HepG2 (cell line): ENCODE measurements at regions not wholly inside any gene's neighbourhood (a gene's known extent, or its start where the extent isn't known, plus 50 kb on each side); places are given as distances from the start of the nearest gene placed in this dataset.

ENCODE experiments used
- ATAC-seq: fragments of 200-7000 bp; cut with Tn5 transposase; 3 replicates; pipeline ENCODE4 v1.9.1; 2020; ENCODE audit warnings: mild to moderate bottlenecking, moderate library complexity
- BruUV-seq: library from RNA; stranded (reverse); fragments of 400-500 nt; replicated peaks from 2 replicates; lab custom pipeline; 2021; lab: Mats Ljungman, UMichigan
- CTCF ChIA-PET: fragments of 300-600 bp; formaldehyde crosslinking; extraction: SDS; loops from one replicate; lab custom pipeline; 2021; ENCODE audit warnings: low total read pairs, inconsistent platforms, low intra/inter-chr PET ratio; lab: Yijun Ruan, JAX
- POLR2A ChIA-PET: fragments of 350-600 bp; sonication (Branson Sonifier 250); formaldehyde crosslinking; loops from one replicate; lab custom pipeline; 2020; ENCODE audit warnings: antibody characterized with exemption, inconsistent platforms; lab: Yijun Ruan, JAX
- DNase-seq: peaks from one replicate; pipeline ENCODE4 v3.0.0-alpha.2; 2015; ENCODE audit warnings: low spot score
- FAIRE-seq: peaks from 3 replicates; lab custom pipeline; 2011; peaks lifted over from hg19 to GRCh38; lab: Jason Lieb, UNC
- H2AFZ ChIP-seq: one replicate; pipeline ENCODE4 v1.6.1; 2011; ENCODE audit warnings: low read length, inconsistent platforms
- H3K27ac ChIP-seq: fragments of 300-600 bp; 3 replicates; pipeline ENCODE4 v1.8.0; 2011; ENCODE audit warnings: mixed run types, mild to moderate bottlenecking, mixed read lengths, low read length, inconsistent platforms; ENCODE audit not compliant: insufficient read depth; ENCODE audit errors: extremely low read length
- H3K27me3 ChIP-seq, 2 experiments: fragments of 200-600 bp in 1 of 2; 2 replicates in 1 of 2; 3 replicates in 1 of 2; pipeline versions ENCODE4 v1.6.0 to v1.8.0; 2011; ENCODE audit warnings: low read length in 2 of 2, mild to moderate bottlenecking in 2 of 2, moderate library complexity in 2 of 2, inconsistent platforms in 1 of 2; ENCODE audit not compliant: insufficient read depth in 2 of 2, control insufficient read depth in 1 of 2
- H3K36me3 ChIP-seq, 2 experiments: fragments of 200-600 bp in 1 of 2; replicated peaks in 1 of 2; 2 replicates in 1 of 2; 3 replicates in 1 of 2; pipeline versions ENCODE4 v1.5.1 to v1.8.0; 2011; ENCODE audit warnings: low read length in 2 of 2, inconsistent platforms in 1 of 2; ENCODE audit not compliant: insufficient read depth in 2 of 2, control insufficient read depth in 1 of 2
- H3K4me1 ChIP-seq: 2 replicates; pipeline ENCODE4 v1.5.1; 2012; ENCODE audit warnings: low read length, inconsistent platforms; ENCODE audit not compliant: insufficient read depth
- H3K4me2 ChIP-seq: 2 replicates; pipeline ENCODE4 v1.6.0; 2011; ENCODE audit warnings: low read depth, low read length, inconsistent platforms
- H3K4me3 ChIP-seq, 3 experiments: fragments of 200-600 bp in 1 of 3; sonication (generic), shearing (Covaris generic) in 1 of 3; replicated peaks in 1 of 3; 2 replicates each; pipeline ENCODE4 v1.5.1; 2011 to 2016; ENCODE audit warnings: low read length in 3 of 3, inconsistent platforms in 2 of 3, low read depth in 2 of 3, mild to moderate bottlenecking in 2 of 3, control low read depth in 1 of 3, mixed read lengths in 1 of 3; ENCODE audit not compliant: insufficient read depth in 1 of 3
- H3K79me2 ChIP-seq: one replicate; pipeline ENCODE4 v1.6.1; 2011; ENCODE audit warnings: low read length, inconsistent platforms; ENCODE audit not compliant: insufficient read depth
- H3K9ac ChIP-seq: 2 replicates; pipeline ENCODE4 v1.6.0; 2011; ENCODE audit warnings: mild to moderate bottlenecking, low read depth, low read length, inconsistent platforms; ENCODE audit not compliant: insufficient read depth
- H3K9me3 ChIP-seq: 2 replicates; pipeline ENCODE4 v1.5.1; 2012; ENCODE audit warnings: mild to moderate bottlenecking, low read length
- H4K20me1 ChIP-seq: 2 replicates; pipeline ENCODE4 v1.6.0; 2011; ENCODE audit warnings: inconsistent platforms, mild to moderate bottlenecking, low read length, moderate library complexity; ENCODE audit not compliant: insufficient read depth
- MEIS1 ChIP-seq: sonication (generic); formaldehyde crosslinking; IDR thresholded peaks from 2 replicates; pipeline ENCODE4 v1.9.0; 2021; ENCODE audit warnings: mild to moderate bottlenecking, missing genetic modification reagents, moderate library complexity, borderline replicate concordance
- WGBS: methylation state at CpG from one replicate; pipeline ENCODE4 v1.1.6; 2017; ENCODE audit warnings: low lambda C conversion rate; 5-methylcytosine and 5-hydroxymethylcytosine counted together
- in situ Hi-C: cut with HindIII; loops from 2 replicates; pipeline ENCODE4 v1.10.0; 2017; ENCODE audit warnings: low pct_unique_long_range_greater_than_20kb; ENCODE audit not compliant: extremely low pct_ligation_motif_present
- intact Hi-C: fragments of 100-400 bp; cut with micrococcal nuclease; formaldehyde crosslinking; loops from one replicate; pipeline ENCODE4 v1.10.0; 2022; ENCODE audit not compliant: unreplicated experiment
- TF ChIP-seq, protein P1 (sequence below): sonication (generic); formaldehyde crosslinking; IDR thresholded peaks from 2 replicates; pipeline ENCODE4 v1.4.0; 2020; ENCODE audit warnings: missing genetic modification reagents
- TF ChIP-seq, protein P2 (sequence below): sonication (generic); formaldehyde crosslinking; IDR thresholded peaks from 2 replicates; pipeline ENCODE4 v1.4.0; 2020; ENCODE audit warnings: mild to moderate bottlenecking, missing genetic modification reagents, borderline replicate concordance
- TF ChIP-seq, protein P3 (sequence below): sonication (generic); formaldehyde crosslinking; IDR thresholded peaks from 2 replicates; pipeline ENCODE4 v1.4.0; 2020; ENCODE audit warnings: mild to moderate bottlenecking, missing genetic modification reagents

DNA sequence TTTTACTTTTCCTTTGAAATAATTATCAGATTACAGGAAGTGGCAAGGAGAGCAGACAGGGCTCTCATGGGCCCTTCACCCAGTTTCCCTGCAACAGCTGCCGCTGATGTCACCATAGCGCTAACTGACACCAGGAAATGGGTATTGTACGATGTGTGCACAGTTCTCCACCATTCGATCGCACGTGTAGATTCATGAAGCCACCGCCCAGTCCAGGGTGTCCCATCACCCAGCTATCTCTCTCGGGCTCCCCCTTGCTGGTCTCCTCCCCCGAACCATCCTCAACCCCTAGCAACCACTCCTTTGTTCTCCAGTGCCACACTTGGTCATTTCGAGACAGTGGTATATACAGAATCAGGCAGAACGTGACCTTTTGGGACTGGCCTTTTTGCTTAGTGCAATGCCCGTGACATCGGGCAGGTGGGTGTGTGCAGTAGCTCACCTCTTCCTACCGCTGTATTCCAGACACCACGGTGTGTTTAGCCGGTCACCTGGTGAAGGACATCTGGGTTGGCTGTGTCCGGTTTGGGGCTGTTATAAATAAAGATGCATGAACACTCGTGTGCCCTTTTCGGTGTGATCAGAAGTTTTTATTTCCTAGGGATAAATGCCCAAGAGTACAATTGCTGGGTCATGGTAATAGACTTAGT, 118.4 kb downstream of the CRYAA start:
- POLR2A ChIA-PET, result interaction anchor here (1.0 to 2.1 kb wide), 5 partner anchors 13 to 76 kb away, joined by 3 to 27 read pairs (median 5); no protein-coding TSS in a partner anchor

More for the DNA sequence above, 118.4 kb downstream of the CRYAA start:
- WGBS, result 88% methylated on average over 19 of the region's 19 CpGs
- CTCF ChIA-PET, result no interaction called here
- TF ChIP-seq, protein P1, sequence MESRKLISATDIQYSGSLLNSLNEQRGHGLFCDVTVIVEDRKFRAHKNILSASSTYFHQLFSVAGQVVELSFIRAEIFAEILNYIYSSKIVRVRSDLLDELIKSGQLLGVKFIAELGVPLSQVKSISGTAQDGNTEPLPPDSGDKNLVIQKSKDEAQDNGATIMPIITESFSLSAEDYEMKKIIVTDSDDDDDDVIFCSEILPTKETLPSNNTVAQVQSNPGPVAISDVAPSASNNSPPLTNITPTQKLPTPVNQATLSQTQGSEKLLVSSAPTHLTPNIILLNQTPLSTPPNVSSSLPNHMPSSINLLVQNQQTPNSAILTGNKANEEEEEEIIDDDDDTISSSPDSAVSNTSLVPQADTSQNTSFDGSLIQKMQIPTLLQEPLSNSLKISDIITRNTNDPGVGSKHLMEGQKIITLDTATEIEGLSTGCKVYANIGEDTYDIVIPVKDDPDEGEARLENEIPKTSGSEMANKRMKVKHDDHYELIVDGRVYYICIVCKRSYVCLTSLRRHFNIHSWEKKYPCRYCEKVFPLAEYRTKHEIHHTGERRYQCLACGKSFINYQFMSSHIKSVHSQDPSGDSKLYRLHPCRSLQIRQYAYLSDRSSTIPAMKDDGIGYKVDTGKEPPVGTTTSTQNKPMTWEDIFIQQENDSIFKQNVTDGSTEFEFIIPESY, result peak; percentile 85; the same call in 1 of the 2 replicates
- TF ChIP-seq, protein P2, sequence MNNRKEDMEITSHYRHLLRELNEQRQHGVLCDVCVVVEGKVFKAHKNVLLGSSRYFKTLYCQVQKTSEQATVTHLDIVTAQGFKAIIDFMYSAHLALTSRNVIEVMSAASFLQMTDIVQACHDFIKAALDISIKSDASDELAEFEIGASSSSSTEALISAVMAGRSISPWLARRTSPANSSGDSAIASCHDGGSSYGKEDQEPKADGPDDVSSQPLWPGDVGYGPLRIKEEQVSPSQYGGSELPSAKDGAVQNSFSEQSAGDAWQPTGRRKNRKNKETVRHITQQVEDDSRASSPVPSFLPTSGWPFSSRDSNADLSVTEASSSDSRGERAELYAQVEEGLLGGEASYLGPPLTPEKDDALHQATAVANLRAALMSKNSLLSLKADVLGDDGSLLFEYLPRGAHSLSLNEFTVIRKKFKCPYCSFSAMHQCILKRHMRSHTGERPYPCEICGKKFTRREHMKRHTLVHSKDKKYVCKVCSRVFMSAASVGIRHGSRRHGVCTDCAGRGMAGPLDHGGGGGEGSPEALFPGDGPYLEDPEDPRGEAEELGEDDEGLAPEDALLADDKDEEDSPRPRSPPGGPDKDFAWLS (CRISPR knock-in tag), result no peak
- TF ChIP-seq MEIS1 (CRISPR knock-in tag), result no peak
- TF ChIP-seq, protein P3, sequence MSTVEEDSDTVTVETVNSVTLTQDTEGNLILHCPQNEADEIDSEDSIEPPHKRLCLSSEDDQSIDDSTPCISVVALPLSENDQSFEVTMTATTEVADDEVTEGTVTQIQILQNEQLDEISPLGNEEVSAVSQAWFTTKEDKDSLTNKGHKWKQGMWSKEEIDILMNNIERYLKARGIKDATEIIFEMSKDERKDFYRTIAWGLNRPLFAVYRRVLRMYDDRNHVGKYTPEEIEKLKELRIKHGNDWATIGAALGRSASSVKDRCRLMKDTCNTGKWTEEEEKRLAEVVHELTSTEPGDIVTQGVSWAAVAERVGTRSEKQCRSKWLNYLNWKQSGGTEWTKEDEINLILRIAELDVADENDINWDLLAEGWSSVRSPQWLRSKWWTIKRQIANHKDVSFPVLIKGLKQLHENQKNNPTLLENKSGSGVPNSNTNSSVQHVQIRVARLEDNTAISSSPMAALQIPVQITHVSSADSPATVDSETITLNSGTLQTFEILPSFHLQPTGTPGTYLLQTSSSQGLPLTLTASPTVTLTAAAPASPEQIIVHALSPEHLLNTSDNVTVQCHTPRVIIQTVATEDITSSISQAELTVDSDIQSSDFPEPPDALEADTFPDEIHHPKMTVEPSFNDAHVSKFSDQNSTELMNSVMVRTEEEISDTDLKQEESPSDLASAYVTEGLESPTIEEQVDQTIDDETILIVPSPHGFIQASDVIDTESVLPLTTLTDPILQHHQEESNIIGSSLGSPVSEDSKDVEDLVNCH (CRISPR knock-in tag), result no peak
- no peak overlapping the region for H3K9ac ChIP-seq
- FAIRE-seq, result no peak
- no peak for ATAC-seq
- H3K79me2 ChIP-seq, result no peaks in the 10 kb centered on the region
- no peak for DNase-seq
- H3K27ac ChIP-seq, result no peak overlapping the region
- H3K9me3 ChIP-seq, result no peaks in the 10 kb centered on the region
- H3K27me3 ChIP-seq, result no peaks in the 10 kb centered on the region
- no TSS peak for BruUV-seq
- intact Hi-C loops, result loop anchor here (5.0 kb wide), 1 partner anchor 55 kb away; no protein-coding TSS in a partner anchor
- peak overlapping the region; percentile 79; the same call in 1 of the 2 replicates for H3K4me2 ChIP-seq
- no peaks in the 10 kb centered on the region for H4K20me1 ChIP-seq
- H2AFZ ChIP-seq, result no peak overlapping the region
- no peak overlapping the region for H3K4me3 ChIP-seq
- in situ Hi-C loops, result loop anchor here (5.0 kb wide), 1 partner anchor 45 kb away; no protein-coding TSS in a partner anchor
- no peaks in the 10 kb centered on the region for H3K36me3 ChIP-seq
- peaks cover 54% of the 10 kb centered on the region for H3K4me1 ChIP-seq
